ENCODE measurements at regions not wholly inside any gene's neighbourhood (a gene's known extent, or its start where the extent isn't known, plus 50 kb on each side); places are given as distances from the start of the nearest gene placed in this dataset.

- no peak for DNase-seq
Observed at GRCh38 chr12:125685915-125686314, 620.7 kb downstream of the AACS start.

- no peak for DNase-seq
Observed at GRCh38 chr12:125687403-125687802, 622.2 kb downstream of the AACS start.

GRCh38 chr12:125687820-125688219 is 622.6 kb downstream of the AACS start:
- no peak for DNase-seq

GRCh38 chr12:125688223-125688622 is 623.0 kb downstream of the AACS start:
- DNase-seq: no peak

- no peak for DNase-seq
Observed at GRCh38 chr12:125688881-125689280, 623.6 kb downstream of the AACS start.

- DNase-seq: no peak
Observed at GRCh38 chr12:125689576-125690410, 624.6 kb downstream of the AACS start.

- no peak for DNase-seq
Observed at GRCh38 chr12:125690841-125691240, 625.6 kb downstream of the AACS start.

GRCh38 chr12:125696054-125696453 is 630.8 kb downstream of the AACS start:
- DNase-seq: no peak

- no peak for DNase-seq
Observed at GRCh38 chr12:125704803-125705202, 639.6 kb downstream of the AACS start.

- DNase-seq: no peak
Observed at GRCh38 chr12:125720961-125721360, 655.7 kb downstream of the AACS start.

- no peak for DNase-seq
Observed at GRCh38 chr12:125734137-125734536, 668.9 kb downstream of the AACS start.

GRCh38 chr12:125738211-125738610 is 673.0 kb downstream of the AACS start:
- no peak for DNase-seq

GRCh38 chr12:125742413-125742812 is 677.2 kb downstream of the AACS start:
- DNase-seq: no peak

- DNase-seq: no peak
Observed at GRCh38 chr12:125744201-125744600, 679.0 kb downstream of the AACS start.

- no peak for DNase-seq
Observed at GRCh38 chr12:125755512-125755911, 690.3 kb downstream of the AACS start.

GRCh38 chr12:125766091-125766490 is 700.9 kb downstream of the AACS start:
- DNase-seq: no peak

GRCh38 chr12:125772403-125772802 is 707.2 kb downstream of the AACS start:
- DNase-seq: no peak

GRCh38 chr12:125773033-125773640 is 707.9 kb downstream of the AACS start:
- peak; percentile 43 for DNase-seq

- DNase-seq: no peak
Observed at GRCh38 chr12:125775507-125775906, 710.3 kb downstream of the AACS start.

- no peak for DNase-seq
Observed at GRCh38 chr12:125776212-125776611, 711.0 kb downstream of the AACS start.

- DNase-seq: no peak
Observed at GRCh38 chr12:125786143-125786542, 720.9 kb downstream of the AACS start.

- DNase-seq: no peak
Observed at GRCh38 chr12:125794401-125794800, 729.2 kb downstream of the AACS start.

- no peak for DNase-seq
Observed at GRCh38 chr12:125797421-125798175, 732.4 kb downstream of the AACS start.

- DNase-seq: no peak
Observed at GRCh38 chr12:125804660-125805059, 739.4 kb downstream of the AACS start.

Measured in stimulated activated CD8-positive, alpha-beta memory T cell treated with anti-CD3 and anti-CD28 coated beads, Interleukin-4, amount 100 ng/mL, for 48 hours (primary cell).